HG03354 (cell line): ENCODE measurements at regions not wholly inside any gene's neighbourhood (a gene's known extent, or its start where the extent isn't known, plus 50 kb on each side); places are given as distances from the start of the nearest gene placed in this dataset.

Experiments
- ATAC-seq: cut with Tn5 transposase; IDR thresholded peaks from one replicate; pipeline ENCODE4 v1.9.1; 2021; ENCODE audit warnings: mild to moderate bottlenecking; ENCODE audit not compliant: unreplicated experiment, poor library complexity, severe bottlenecking

DNA sequence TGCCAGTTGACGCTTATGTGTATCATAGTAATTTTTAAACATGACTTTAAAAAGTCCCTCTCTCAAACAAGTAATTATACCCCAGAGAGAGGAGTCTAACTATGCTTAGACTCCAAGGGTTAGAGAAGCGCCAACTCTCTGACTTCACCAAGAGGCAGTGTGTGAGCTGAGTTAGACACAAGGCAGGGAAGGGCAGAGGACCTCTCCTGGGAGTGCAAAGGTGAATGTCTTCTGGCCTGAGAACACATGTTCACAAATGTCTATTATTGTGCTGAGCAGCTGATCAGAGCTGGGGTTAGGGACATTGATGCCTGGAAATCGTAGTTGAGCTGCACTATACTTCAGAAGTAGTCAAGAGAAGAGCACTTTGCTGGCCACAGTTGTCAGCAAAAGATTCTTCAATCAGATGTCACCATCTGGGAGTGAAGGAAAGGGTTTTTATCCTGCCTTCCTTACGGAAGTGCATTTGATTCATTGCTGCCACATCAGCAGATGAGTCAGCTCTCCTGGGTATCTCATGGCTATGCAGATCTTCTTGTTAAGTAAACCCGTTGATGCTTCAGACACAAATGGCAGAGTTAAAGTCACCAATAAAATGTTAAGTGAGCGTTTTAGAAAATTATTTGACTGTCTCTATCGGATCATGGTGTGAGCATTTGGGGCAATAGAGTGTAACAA, 283.2 kb upstream of the ARGLU1 start:
- ATAC-seq, result no peak

DNA sequence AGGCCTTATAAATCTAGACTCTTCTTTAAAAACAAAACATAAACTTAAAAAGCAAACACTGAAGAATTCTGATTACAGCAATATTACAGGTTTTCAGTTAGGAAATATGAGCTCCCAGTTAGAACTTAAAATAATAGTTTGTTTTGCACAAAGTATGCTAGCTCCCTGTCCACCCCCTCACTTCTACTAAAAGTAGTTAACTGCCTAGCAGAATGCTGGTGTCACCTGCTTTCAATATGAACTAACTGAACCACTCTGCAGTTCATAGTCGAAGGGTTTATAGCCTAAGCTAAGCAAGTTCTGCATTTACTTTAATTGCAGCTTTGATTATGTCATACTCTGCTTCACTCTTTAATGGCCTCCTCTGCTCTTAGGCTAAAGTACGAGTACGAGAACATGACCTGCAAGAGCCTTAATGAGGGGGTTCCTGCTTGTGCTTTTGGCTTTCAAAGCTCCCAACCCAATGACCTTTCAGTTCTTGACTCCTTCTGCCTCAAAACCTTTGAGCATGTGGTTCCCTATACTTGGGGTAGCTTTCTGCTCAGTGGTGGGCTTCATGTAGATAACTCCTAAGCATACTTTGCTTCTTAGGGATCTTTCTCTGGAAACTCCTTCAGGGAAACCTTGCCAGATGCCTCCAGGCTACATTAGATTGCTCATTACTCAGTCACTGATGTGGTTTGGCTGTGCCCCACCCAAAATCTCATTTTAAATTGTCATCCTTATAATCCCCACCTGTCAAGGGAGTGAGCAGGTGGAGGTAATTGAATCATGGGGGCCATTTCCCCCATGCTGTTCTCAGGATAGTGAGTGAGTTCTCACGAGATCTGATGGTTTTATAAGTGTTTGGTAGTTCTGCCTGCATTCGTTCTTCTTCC, 278.9 kb upstream of the ARGLU1 start:
- no peak for ATAC-seq

DNA sequence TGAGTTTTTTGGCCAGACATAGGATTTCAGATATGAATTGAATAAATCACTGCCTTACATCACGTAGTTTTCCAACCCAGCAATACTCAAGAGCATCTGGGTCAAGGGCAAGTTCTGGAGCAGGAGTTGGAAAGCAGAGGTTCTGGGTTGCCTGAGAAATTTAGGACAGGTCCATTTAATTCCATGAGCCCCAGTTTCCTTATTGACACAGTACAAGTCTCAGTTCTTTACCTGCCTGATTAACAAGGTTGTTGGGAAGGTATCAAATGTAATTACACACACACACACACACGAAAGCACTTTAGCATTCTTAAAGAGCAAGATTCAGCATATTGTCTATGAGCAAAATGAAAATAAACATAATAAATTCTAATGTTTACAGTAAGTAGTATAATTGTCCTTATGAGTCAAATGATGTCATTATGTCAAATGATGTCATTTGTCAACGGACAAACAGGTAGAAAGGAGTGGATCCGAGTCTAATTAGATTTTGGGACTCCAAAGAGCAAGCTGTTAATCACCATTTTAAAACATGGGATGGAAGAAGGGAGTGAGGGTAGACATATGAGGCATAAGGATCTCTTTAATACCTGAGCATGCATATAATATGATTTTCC, 268.4 kb upstream of the ARGLU1 start:
- ATAC-seq, result no peak

DNA sequence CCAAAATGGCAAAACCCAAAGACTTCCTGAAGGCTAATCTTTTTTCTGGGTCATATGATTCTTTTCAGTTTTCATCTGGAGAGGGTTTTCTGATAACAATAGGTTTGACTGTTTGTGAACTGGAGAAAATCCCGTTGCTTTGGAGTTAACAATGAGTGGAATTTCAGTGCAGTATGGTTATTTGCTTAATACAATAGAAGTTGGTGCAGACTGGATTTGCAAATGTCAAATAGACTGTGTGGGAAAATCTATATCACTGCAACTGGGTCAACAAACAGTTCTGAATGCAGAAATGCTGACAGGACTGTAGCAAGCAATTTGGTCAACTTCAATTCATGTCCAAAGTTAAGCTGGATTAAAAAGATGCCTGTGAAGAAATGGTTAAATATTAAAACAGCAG, 267.5 kb upstream of the ARGLU1 start:
- no peak for ATAC-seq

DNA sequence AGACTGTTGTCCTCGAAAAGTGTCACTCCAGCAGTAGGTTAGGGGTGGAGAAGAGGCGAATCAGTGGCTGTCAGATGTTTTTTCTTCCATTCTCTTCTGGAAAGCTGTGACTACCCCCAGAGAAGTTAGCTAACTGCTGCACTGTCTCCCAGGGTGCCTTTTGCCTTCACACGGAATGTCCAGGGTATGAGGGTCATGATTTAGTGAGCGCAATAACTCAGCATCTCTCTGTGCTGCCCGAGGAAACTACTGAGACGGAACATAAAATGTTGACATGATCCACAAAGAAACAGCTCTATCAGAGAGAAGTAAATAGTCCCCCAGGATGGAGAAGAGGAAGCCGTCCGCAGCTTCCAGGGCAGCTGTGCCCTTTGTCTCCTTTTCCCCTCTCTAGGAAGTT, 254.0 kb upstream of the ARGLU1 start:
- ATAC-seq, result no peak

DNA sequence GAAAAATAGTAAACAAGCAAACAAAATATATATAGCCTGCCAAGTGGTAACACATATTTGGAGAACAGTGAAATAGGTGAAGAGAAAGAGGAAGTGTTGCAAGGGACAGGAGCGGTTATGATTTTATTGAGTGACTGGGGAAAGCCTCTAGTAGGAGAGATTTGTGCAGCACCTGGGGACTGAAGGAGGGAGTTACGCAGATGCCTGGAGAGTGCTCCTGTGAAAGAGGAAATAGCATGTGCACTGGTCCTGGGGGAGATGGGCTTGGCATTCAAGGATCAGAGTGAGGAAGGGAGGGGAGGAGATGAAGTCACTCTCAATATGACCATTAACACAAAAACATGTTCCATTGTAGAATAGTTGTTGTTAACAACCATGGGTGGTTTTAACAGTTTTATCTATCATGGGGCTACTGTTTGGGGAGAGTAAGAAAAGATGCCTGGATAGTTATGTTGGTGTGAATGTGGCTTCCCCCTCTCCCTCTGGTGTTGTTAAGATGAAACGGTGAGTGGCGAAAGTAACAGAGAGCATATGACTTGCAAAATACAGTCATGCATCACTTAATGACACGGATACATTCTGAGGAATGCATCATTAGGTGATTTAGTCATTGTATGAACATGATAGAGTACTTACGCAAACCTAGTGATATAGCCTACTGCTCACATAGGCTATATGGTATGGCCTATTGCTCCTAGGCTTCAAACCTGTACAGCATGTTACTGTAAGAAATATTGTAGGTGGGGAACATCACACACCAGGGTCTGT, 251.7 kb upstream of the ARGLU1 start:
- no peak for ATAC-seq

DNA sequence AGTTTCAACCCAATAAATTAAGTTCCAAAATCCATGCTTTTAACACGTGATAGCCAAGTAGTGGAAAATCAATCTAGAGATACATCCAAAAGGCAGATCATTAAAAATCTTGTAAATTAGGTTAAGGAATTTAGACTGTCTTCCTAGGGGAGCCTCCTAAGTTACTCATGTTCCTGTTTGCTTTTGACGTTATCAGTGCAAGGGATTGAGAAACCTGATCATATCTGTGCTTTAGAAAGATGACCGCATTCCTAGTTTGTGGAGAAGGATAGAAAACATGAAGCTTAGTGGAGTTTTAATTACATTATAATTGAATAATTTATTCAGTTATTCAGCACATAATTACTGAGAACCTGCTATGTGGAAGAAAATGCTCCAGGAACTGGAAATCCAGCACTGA, 251.0 kb upstream of the ARGLU1 start:
- ATAC-seq, result no peak

DNA sequence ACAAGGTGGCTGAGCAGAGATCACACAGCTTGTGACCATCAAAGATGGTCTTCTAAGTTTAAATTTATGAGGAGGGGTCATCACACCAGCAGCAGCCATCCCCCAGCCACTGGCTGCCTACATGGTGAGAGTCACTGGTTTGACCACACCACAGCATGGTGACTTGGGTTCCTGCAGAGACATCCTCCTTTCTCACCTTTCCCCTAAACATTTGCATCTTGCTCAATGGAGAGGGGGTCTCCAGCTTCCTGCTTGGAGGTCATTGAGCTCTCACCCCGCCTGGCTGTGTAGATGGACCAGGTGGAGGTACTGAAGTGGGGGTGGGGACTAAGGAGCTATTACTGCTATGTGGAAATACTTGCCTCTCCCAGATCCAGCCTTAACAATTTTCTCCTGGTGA, 247.6 kb upstream of the ARGLU1 start:
- no peak for ATAC-seq

DNA sequence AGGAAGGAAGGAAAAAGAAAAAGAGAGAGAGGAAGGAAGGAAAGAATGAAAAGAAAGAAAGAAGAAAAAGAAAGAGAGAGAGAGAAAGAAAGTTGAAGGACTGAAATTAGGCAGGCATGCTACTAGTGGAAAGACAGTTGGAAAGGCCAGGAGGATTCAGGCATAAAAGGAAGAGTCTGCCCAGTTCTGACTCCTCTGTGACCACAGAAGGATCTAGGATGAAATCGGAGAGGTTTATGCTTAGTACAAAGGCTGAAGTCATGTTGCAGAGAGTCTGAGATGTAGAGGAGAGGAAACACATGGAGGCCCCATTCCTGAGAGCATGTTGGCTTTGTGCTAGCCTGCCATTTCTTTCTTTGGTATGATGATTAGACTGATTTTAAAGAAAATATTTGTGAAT, 246.5 kb upstream of the ARGLU1 start:
- no peak for ATAC-seq

DNA sequence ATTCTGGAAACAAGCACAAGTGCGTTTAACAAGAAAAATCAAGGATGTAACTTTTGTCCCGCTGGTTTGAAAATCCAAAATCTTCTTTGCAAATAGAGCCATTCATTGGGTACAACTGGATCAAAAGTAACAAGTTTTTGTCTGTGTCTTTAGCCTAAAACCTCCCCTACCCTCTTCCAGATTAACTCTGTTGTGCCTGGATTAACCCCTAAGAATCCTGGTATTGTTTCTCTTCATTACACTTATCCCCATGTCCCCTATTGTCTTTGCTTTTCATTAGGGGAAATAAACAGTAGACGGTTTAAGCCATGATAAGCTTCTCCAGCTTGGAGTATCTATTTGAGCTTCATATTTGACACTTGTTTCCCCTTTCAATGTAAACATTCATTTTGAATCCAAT, 242.1 kb upstream of the ARGLU1 start:
- no peak for ATAC-seq

DNA sequence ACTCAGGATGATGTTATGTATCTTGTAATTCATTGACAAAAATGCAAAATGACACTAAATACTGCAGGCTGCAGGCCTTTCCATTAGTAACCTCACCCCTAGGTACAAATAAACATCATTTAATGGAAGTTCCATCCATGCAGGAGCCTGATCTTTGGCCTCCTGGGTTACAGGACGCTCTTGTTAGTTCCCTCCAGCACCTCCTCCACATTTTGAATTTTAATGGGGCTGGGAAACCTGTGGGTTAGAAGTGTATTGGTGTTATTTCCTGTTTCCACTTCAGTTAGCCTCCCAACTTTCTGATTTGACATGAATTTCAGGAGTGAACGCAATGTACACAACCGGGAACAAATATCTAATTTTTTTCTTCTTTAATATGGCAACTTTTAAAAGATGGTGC, 237.1 kb upstream of the ARGLU1 start:
- ATAC-seq, result no peak

DNA sequence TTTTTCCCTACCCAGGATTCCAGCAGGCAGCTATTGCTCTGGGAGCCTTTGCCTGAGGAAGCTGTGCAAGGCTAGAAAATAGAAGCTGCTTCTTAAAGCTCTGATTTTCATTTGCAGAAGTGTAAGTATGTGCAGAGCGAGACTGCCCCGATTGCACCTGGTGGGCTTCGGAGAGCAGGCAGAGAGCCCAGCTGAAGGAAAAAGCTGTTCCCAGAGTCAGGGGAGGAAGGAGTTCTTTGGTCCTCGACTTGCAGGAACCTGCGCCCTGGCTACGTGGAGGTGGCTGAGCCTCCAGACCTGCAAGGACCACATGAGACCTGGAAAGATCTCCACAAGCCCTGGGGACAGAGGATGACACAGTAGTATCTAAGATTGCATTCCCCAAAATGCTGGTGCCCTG, 235.0 kb upstream of the ARGLU1 start:
- ATAC-seq, result no peak

DNA sequence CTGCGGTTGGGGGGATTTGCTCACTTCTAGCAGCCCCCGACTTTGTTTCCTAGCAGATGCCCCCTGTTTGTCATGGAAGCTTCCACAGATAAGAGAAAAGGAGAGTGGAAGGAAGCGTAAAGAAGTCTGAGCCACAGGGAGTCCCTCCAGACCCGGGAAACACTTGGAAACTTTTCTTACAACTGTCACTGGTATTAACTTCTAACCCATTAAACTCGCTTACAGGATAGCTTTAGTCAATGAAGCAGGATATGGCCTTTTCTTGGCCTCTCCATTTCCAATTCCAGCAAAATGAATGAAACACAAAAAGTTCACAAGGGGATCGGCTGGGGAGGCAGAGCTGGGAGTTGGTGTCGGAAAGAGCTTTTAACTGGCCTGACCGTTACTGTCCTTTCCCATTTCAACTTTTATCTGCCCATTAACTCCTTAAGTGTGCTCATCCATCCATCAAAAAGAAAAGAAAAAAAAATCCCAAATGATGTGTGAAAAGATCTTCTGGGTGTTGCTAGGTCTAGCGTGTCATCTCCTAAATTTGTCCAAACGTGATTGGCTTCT, 231.9 kb upstream of the ARGLU1 start:
- no peak for ATAC-seq

DNA sequence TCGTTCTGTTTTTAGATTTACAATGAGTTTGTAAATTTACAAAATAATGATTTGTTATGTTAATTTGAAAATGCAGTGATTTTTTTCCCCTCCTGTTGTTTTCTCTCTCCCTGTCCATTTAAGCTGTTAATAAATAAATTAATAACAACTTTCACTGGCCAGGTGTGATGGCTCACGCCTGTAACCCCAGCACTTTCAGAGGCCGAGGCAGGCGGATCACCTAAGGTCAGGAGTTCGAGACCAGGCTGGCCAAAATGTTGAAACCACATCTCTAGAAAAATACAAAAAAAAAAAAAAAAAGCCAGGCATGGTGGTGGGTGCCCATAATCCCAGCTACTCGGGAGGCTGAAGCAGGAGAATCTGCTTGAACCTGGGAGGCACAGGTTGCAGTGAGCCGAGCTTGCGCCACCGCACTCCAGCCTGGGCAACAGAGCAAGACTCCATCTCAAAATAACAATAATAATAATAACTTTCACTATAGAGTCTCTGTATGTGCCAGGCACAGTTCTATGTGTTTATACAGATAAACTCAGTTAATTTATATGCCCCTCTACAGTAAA, 229.2 kb upstream of the ARGLU1 start:
- ATAC-seq, result no peak

DNA sequence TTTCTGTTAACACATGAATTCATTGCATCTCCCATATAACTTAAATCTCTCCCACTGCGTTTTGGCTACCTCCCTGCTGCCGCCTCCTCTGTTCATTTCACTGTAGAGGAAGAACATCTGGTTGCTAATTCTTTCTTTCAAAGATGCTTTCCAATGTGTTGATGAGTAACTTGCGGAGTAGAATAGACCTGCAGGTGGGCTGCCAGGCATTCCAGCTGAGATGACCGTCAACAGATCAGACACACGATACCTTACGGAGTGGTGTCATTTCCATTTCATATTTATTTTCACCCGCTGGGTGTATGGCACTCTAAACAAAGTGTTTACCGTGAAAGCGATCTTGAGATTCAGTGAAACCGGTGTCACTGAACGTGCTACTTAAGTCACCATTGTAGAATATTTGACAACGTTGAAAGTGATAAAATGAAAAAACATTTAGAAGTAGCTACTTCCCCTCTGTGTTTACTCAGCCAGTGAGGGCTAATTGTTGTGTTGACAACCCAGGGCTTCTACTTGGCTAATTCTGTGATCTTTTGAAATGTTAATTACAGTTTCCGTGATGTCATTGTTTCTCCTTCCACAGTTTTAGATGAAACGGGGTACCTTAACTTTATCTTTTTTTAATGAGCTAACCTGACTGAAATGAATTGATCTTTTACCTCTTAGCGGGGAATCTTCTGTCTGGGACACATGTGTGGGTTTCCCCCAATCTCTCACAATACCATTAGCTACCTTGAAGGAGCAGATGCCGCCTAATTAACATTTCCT, 228.5 kb upstream of the ARGLU1 start:
- ATAC-seq, result peak; percentile 58

DNA sequence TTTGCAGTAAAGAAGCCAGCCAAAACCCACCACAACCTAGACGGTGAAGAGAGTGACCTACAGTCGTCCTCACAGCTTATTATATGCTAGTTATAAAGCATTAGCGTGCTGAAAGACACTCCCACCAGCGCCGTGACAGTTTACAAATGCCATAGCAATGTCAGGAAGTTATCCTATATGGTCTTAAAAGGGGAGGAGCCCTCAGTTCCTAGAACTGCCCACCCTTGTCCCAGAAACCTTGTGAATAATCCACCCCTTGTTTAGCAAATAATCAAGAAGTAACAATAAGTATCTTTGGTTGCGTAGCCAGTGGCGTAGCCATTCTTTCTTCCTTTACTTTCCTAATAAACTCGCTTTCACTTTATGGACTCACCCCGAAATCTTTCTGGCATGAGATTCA, 227.9 kb upstream of the ARGLU1 start:
- no peak for ATAC-seq

DNA sequence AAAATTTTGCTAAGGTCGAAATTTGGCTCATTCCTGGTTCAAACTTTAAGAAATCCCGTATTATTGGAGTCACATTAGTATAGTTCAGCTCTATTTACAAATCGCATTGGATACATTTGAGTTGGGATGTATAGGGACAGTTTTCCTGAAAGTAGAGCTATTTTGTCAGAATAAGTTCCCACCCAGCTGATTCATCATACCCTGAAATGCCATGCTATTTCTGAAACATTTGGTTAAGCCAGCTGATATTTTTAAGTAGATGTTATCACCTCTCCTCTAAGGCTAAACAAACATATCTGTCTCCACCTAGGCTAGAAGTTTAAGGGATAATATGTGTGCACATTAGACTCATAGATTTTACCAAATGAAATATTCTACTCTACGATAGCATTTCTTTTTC, 226.2 kb upstream of the ARGLU1 start:
- no peak for ATAC-seq

DNA sequence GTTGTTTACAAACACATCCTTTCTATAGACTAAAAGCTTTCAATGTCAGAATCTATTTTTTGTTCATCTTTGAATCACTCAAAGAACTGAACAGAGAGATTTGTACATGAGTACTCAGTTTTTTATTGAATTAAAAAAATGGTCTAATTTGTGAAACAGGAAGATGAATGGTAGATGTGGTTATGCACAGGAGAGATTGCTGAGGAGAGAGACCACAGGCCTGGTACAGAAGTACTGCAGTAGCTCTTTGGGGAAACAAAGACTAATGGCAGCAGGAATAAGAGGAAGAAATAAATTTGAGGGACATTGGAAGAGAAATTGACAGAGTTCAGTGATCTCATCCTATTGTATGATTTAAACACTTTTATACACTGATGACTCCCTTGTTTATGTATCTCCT, 222.0 kb upstream of the ARGLU1 start:
- ATAC-seq, result no peak

DNA sequence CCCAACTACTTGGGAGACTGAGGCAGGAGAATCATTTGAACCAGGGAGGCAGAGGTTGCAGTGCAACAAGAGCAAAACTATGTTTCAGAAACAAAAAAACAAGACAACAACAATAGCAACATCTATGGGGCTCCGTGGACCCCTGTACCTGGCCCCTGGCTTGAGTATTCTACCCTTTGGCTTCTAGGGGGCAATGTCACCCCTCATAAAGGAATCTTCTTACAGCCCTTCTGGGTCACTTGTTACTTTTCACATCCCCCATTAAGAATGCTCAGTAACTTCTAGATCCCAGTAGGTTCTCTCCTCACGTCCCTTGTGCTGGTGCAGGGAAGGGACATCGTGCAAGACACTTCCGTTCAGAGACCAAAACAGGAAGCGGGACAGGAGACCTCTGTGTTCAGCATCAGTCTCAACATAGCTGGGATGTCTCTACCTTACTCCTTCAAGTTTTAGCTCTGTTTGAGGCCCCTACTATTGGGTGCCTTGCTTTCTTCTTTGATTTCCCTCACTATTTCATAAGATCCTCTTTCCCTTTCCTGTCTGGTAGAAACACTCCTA, 218.1 kb upstream of the ARGLU1 start:
- no peak for ATAC-seq
